Upper lobe of left lung (tissue), 4 donors: ENCODE measurements at regions not wholly inside any gene's neighbourhood (a gene's known extent, or its start where the extent isn't known, plus 50 kb on each side); places are given as distances from the start of the nearest gene placed in this dataset.

Source experiments
- EP300 ChIP-seq, 4 donors: sonication (generic); formaldehyde crosslinking; IDR thresholded peaks; one replicate each; pipeline ENCODE4 v1.5.1; 2017; ENCODE audit warnings: antibody characterized with exemption in 4 of 4, control low read depth in 2 of 4
- POLR2A ChIP-seq, 4 donors: fragments of 450-650 bp; IDR thresholded peaks; one replicate each; pipeline ENCODE4 v1.5.1; 2016 to 2017; ENCODE audit warnings: antibody characterized with exemption in 4 of 4, mild to moderate bottlenecking in 2 of 4
- TF ChIP-seq, protein P1 (sequence below), 6 experiments: fragments of 450-650 bp in 4 of 6; fragments of 200-600 bp in 2 of 6; sonication (generic) in 2 of 6; IDR thresholded peaks; one replicate each; pipeline ENCODE4 v1.5.1; 2016 to 2019; ENCODE audit warnings: antibody characterized with exemption in 6 of 6

DNA sequence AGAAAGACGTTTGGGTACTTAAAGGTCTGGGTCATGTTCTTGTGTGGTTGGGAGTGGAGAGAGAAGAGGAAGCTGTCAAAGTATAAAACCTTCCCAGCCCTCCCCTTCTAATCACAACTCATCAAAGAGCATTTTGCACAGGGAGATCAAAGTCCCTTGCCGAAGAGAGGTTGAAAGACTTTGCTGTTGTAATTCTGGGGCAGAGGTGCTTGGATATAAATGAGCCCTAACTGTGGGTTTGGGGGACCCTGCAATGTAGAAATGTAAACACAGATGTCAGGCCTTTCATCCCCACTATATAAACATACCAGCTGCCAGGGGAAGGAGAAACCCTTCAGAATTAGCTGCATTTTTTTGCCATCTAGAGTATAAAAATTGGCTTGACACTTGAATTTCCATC, 182.1 kb downstream of the ETAA1 start:
- TF ChIP-seq, protein P1, sequence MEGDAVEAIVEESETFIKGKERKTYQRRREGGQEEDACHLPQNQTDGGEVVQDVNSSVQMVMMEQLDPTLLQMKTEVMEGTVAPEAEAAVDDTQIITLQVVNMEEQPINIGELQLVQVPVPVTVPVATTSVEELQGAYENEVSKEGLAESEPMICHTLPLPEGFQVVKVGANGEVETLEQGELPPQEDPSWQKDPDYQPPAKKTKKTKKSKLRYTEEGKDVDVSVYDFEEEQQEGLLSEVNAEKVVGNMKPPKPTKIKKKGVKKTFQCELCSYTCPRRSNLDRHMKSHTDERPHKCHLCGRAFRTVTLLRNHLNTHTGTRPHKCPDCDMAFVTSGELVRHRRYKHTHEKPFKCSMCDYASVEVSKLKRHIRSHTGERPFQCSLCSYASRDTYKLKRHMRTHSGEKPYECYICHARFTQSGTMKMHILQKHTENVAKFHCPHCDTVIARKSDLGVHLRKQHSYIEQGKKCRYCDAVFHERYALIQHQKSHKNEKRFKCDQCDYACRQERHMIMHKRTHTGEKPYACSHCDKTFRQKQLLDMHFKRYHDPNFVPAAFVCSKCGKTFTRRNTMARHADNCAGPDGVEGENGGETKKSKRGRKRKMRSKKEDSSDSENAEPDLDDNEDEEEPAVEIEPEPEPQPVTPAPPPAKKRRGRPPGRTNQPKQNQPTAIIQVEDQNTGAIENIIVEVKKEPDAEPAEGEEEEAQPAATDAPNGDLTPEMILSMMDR (IDR thresholded peaks at IDR 0.05) = no peak
- TF ChIP-seq EP300 (IDR thresholded peaks at IDR 0.05) (no peak), POLR2A (IDR thresholded peaks at IDR 0.05) (no peak)
